NCI-H1694 treated with DMSO at 0.1 percent for 48 hours (cell line): ENCODE measurements at regions not wholly inside any gene's neighbourhood (a gene's known extent, or its start where the extent isn't known, plus 50 kb on each side); places are given as distances from the start of the nearest gene placed in this dataset.
"Not testable (repeated sequence)": the region's sequence is repeated elsewhere in the genome, so short reads cannot be mapped to it uniquely, and the experiment has no call there.

Source experiments
- DNase-seq: peaks from one replicate; lab custom pipeline; 2025; lab: John Stamatoyannopoulos, UW

GRCh38 chr14:87050421-87050820 is 942.6 kb downstream of the GALC start:
- DNase-seq = no peak

- DNase-seq = peak; percentile 58
These were observed 943.0 kb downstream of the GALC start for GRCh38 chr14:87049950-87050349.

GRCh38 chr14:87046960-87047359 is 946.0 kb downstream of the GALC start:
- DNase-seq = no peak

GRCh38 chr14:87045956-87046355 is 947.0 kb downstream of the GALC start:
- no peak for DNase-seq

- no peak for DNase-seq
These were observed 947.7 kb downstream of the GALC start for GRCh38 chr14:87045246-87045645.

GRCh38 chr14:87044807-87045206 is 948.2 kb downstream of the GALC start:
- no peak for DNase-seq

- DNase-seq = no peak
These were observed 949.2 kb downstream of the GALC start for GRCh38 chr14:87043667-87044200.

GRCh38 chr14:87042354-87042753 is 950.6 kb downstream of the GALC start:
- no peak for DNase-seq

GRCh38 chr14:87041290-87042020 is 951.5 kb downstream of the GALC start:
- DNase-seq = no peak

- no peak for DNase-seq
These were observed 958.3 kb downstream of the GALC start for GRCh38 chr14:87034680-87035079.

- DNase-seq = no peak
These were observed 962.8 kb downstream of the GALC start for GRCh38 chr14:87030197-87030596.

- DNase-seq = not testable (repeated sequence)
These were observed 972.9 kb downstream of the GALC start for GRCh38 chr14:87020106-87020505.

GRCh38 chr14:87018294-87018693 is 974.7 kb downstream of the GALC start:
- DNase-seq = no peak

GRCh38 chr14:87017335-87017734 is 975.6 kb downstream of the GALC start:
- no peak for DNase-seq

GRCh38 chr14:87014856-87015255 is 978.1 kb downstream of the GALC start:
- no peak for DNase-seq

GRCh38 chr14:87013583-87013982 is 979.4 kb downstream of the GALC start:
- DNase-seq = no peak

GRCh38 chr14:87008965-87009364 is 984.0 kb downstream of the GALC start:
- DNase-seq = no peak

- no peak for DNase-seq
These were observed 987.7 kb downstream of the GALC start for GRCh38 chr14:87005280-87005679.

- DNase-seq = peak; percentile 36
These were observed 990.2 kb downstream of the GALC start for GRCh38 chr14:87002776-87003175.

- no peak for DNase-seq
These were observed 991.6 kb downstream of the GALC start for GRCh38 chr14:87001333-87001732.

- DNase-seq = peak; percentile 90
These were observed 992.9 kb downstream of the GALC start for GRCh38 chr14:87000081-87000480.

- DNase-seq = no peak
These were observed 993.9 kb downstream of the GALC start for GRCh38 chr14:86999036-86999435.

- DNase-seq = no peak
These were observed 995.7 kb downstream of the GALC start for GRCh38 chr14:86997271-86997670.

- no peak for DNase-seq
These were observed 1002.6 kb downstream of the GALC start for GRCh38 chr14:86990396-86990795.
